Spleen (tissue), 11 donors: ENCODE measurements at regions not wholly inside any gene's neighbourhood (a gene's known extent, or its start where the extent isn't known, plus 50 kb on each side); places are given as distances from the start of the nearest gene placed in this dataset.

Experiments used
- DNase-seq: peaks from one replicate; pipeline ENCODE4 v3.0.0-alpha.2; 2020
- H3K27ac ChIP-seq, 8 donors: fragments of 200-600 bp; sonication (generic) in 7 of 8; 1 replicate in 4 of 8; 2 replicates in 4 of 8; pipeline versions ENCODE4 v1.5.0 to v1.8.0; 2016 to 2021; ENCODE audit warnings: inconsistent platforms in 4 of 8, mild to moderate bottlenecking in 4 of 8, moderate library complexity in 1 of 8
- H3K27me3 ChIP-seq, 7 donors: fragments of 200-600 bp; sonication (generic) in 6 of 7; replicated peaks in 1 of 7; 1 replicate in 4 of 7; 2 replicates in 3 of 7; pipeline versions ENCODE4 v1.5.0 to v1.8.0; 2016 to 2021; ENCODE audit warnings: inconsistent platforms in 3 of 7, mild to moderate bottlenecking in 1 of 7
- H3K36me3 ChIP-seq, 6 donors: fragments of 200-600 bp; sonication (generic) in 5 of 6; 1 replicate in 4 of 6; 2 replicates in 2 of 6; pipeline versions ENCODE4 v1.5.0 to v1.8.0; 2016 to 2021; ENCODE audit warnings: inconsistent platforms in 2 of 6
- H3K4me1 ChIP-seq, 6 donors: fragments of 200-600 bp; sonication (generic) in 5 of 6; 1 replicate in 3 of 6; 2 replicates in 3 of 6; pipeline versions ENCODE4 v1.5.0 to v1.8.0; 2016 to 2021; ENCODE audit warnings: inconsistent platforms in 3 of 6
- H3K4me3 ChIP-seq, 8 donors: fragments of 200-600 bp; sonication (generic) in 7 of 8; 1 replicate in 4 of 8; 2 replicates in 4 of 8; pipeline versions ENCODE4 v1.5.0 to v1.8.0; 2016 to 2021; ENCODE audit warnings: inconsistent platforms in 4 of 8, mild to moderate bottlenecking in 4 of 8, moderate library complexity in 2 of 8
- H3K9me3 ChIP-seq, 8 donors: fragments of 200-600 bp; sonication (generic) in 7 of 8; 1 replicate in 4 of 8; 2 replicates in 4 of 8; pipeline versions ENCODE4 v1.5.0 to v1.8.0; 2016 to 2021; ENCODE audit warnings: inconsistent platforms in 4 of 8
- CTCF ChIP-seq, 11 experiments: fragments of 200-600 bp in 7 of 11; fragments of 450-650 bp in 4 of 11; sonication (generic) in 4 of 11; IDR thresholded peaks in 8 of 11; conservative IDR thresholded peaks in 3 of 11; 1 replicate in 7 of 11; 2 replicates in 4 of 11; pipeline versions ENCODE4 v1.4.0 to v1.8.0; 2016 to 2021; ENCODE audit warnings: antibody characterized with exemption in 11 of 11, inconsistent platforms in 4 of 11, mild to moderate bottlenecking in 1 of 11
- POLR2A ChIP-seq, 3 donors: fragments of 450-650 bp; IDR thresholded peaks; one replicate each; pipeline ENCODE4 v1.5.1; 2017; ENCODE audit warnings: antibody characterized with exemption in 3 of 3, mild to moderate bottlenecking in 1 of 3
- POLR2AphosphoS5 ChIP-seq, 3 donors: sonication (generic); formaldehyde crosslinking; IDR thresholded peaks; one replicate each; pipeline ENCODE4 v1.5.1; 2017; ENCODE audit warnings: antibody characterized with exemption in 3 of 3
- WGBS, 5 donors: extraction: QIAGEN DNeasy Blood & Tissue Kit in 3 of 5; methylation state at CpG; one replicate each; pipeline versions ENCODE4 v1.1.5 to v1.1.7; 2013 to 2018; 5-methylcytosine and 5-hydroxymethylcytosine counted together
- intact Hi-C: fragments of 100-400 bp; cut with DNase I; formaldehyde crosslinking; loops from one replicate; pipeline ENCODE4 v1.15.0; 2023; ENCODE audit warnings: low total_unique reads
- donor health status: healthy with polysubstance abuse.
- donor health status: DM: no; HTN: no; CAD: no; lungs with moderate emphysema.
- donor health status: DM: no; HTN: no; CAD: no.
- donor health status: Bipolar disorder and iron deficiency.
- donor health status: healthy.
- donor health status: DM: no; HTN: no; CAD: no.
- donor health status: DM: yes; HTN: yes; CAD: no.

DNA sequence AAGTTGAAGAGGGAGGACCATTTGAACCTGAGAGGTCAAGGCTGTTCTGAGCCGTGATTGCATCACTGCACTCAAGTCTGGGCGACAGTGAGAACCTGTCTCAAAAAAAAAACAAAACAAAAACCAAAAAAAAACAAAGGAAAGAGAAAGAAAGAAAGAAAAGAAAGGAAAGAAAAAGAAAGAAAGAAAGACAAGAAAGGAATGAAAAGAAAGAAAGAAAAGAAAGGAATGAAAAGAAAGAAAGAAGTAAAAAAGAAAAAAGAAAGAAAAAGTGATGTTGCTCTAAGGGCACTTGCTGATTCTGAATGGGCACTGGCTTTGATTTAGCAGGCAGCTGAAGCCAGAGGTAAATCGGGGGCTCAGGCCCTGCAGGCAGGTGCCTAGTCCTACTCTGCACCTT, 161.0 kb downstream of the MCHR2 start:
- Histone ChIP-seq H3K36me3 (no peaks in the 10 kb centered on the region), H3K4me3 (no peak overlapping the region), H3K27me3 (no peaks in the 10 kb centered on the region), H3K27ac (no peak overlapping the region), H3K9me3 (no peaks in the 10 kb centered on the region), H3K4me1 (no peaks in the 10 kb centered on the region)
- TF ChIP-seq POLR2A (IDR thresholded peaks at IDR 0.05) (no peak), CTCF (IDR thresholded peaks at IDR 0.05 in 8 of 11, conservative IDR thresholded peaks at IDR 0.05 in 3 of 11) (no peak), POLR2AphosphoS5 (IDR thresholded peaks at IDR 0.05) (no peak)
- no peak for DNase-seq
- intact Hi-C loops = no loop called here
- WGBS, 5 donors = 76 to 90% (median 84%) methylated on average over 3 of the region's 3 CpGs

GRCh38 chr6:99836471-99836870, 157.6 kb downstream of the MCHR2 start:
- Histone ChIP-seq H3K9me3 (no peaks in the 10 kb centered on the region), H3K4me3 (no peak overlapping the region), H3K27ac (no peak overlapping the region), H3K27me3 (no peaks in the 10 kb centered on the region), H3K4me1 (no peaks in the 10 kb centered on the region), H3K36me3 (no peaks in the 10 kb centered on the region)
- TF ChIP-seq POLR2A (IDR thresholded peaks at IDR 0.05) (no peak), POLR2AphosphoS5 (IDR thresholded peaks at IDR 0.05) (no peak), CTCF (IDR thresholded peaks at IDR 0.05 in 8 of 11, conservative IDR thresholded peaks at IDR 0.05 in 3 of 11) (no peak)
- 74 to 84% (median 83%) methylated on average over 3 of the region's 3 CpGs for WGBS, 5 donors
- DNase-seq = no peak
- intact Hi-C loops = no loop called here

GRCh38 chr6:99838607-99839006, 155.4 kb downstream of the MCHR2 start:
- H3K36me3 ChIP-seq = no peaks in the 10 kb centered on the region
- 66 to 86% (median 74%) methylated on average over 2 of the region's 2 CpGs for WGBS, 5 donors
- intact Hi-C loops = no loop called here
- no peak for DNase-seq
- no peak overlapping the region for H3K27ac ChIP-seq
- no peak overlapping the region for H3K4me3 ChIP-seq
- H3K4me1 ChIP-seq = no peaks in the 10 kb centered on the region
- TF ChIP-seq POLR2AphosphoS5 (IDR thresholded peaks at IDR 0.05) = no peak
- TF ChIP-seq CTCF (IDR thresholded peaks at IDR 0.05 in 8 of 11, conservative IDR thresholded peaks at IDR 0.05 in 3 of 11) = no peak
- no peak for TF ChIP-seq POLR2A (IDR thresholded peaks at IDR 0.05)
- no peaks in the 10 kb centered on the region for H3K27me3 ChIP-seq
- no peaks in the 10 kb centered on the region for H3K9me3 ChIP-seq

DNA sequence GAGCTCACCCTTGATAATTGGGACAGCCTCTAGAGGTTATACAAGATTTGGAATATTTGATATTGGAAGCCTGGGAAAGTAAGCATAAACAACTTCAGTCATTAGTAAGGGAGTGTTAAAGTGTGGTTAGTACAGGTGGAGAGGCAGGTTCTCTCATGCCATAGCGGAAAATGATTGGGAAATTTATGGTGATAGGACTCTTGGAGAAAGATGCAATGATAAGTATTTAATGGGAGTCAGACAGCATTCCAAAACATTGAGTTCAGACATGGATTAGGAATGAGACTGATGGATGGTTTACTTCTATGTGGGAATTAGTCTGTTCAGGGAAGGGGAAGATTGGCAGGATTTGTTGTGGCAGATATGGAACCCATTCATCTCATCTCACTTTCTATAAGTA, 152.7 kb downstream of the MCHR2 start:
- no peaks in the 10 kb centered on the region for H3K36me3 ChIP-seq
- H3K9me3 ChIP-seq = no peaks in the 10 kb centered on the region
- H3K4me1 ChIP-seq = no peaks in the 10 kb centered on the region
- no peak for DNase-seq
- intact Hi-C loops = no loop called here
- TF ChIP-seq POLR2AphosphoS5 (IDR thresholded peaks at IDR 0.05) (no peak), CTCF (IDR thresholded peaks at IDR 0.05 in 8 of 11, conservative IDR thresholded peaks at IDR 0.05 in 3 of 11) (no peak), POLR2A (IDR thresholded peaks at IDR 0.05) (no peak)
- no peaks in the 10 kb centered on the region for H3K27me3 ChIP-seq
- H3K27ac ChIP-seq = no peak overlapping the region
- H3K4me3 ChIP-seq = no peak overlapping the region
- 0 to 58% (median 49%) methylated on average over 1 of the region's 1 CpG for WGBS, 5 donors
